HG03060 (cell line): ENCODE measurements at regions not wholly inside any gene's neighbourhood (a gene's known extent, or its start where the extent isn't known, plus 50 kb on each side); places are given as distances from the start of the nearest gene placed in this dataset.

Source experiments
- ATAC-seq: cut with Tn5 transposase; IDR thresholded peaks from one replicate; pipeline ENCODE4 v1.9.1; 2021; ENCODE audit warnings: low read depth, moderate number of reproducible peaks; ENCODE audit not compliant: unreplicated experiment

- no peak for ATAC-seq
These were observed 138.0 kb downstream of the ZFP36L2 start for GRCh38 chr2:43088143-43089073.

DNA sequence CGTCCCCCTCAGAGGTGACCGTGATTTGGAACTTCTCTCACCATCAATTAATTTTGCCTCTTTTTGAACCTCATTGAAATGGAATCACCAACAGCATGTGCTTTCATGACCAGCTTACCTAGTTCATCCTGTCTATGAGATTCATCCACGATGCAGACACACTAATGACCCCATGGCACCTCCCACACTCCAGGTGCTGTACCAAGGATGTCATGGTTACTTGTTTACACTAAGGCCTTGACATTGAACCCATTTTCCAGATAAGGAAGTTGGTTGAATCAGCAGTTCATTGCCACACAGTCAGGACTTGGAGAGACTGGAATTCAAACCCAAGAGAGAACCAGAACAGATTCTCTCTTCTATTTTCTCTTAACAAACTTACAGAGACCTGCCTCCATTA, 139.0 kb downstream of the ZFP36L2 start:
- ATAC-seq: no peak

DNA sequence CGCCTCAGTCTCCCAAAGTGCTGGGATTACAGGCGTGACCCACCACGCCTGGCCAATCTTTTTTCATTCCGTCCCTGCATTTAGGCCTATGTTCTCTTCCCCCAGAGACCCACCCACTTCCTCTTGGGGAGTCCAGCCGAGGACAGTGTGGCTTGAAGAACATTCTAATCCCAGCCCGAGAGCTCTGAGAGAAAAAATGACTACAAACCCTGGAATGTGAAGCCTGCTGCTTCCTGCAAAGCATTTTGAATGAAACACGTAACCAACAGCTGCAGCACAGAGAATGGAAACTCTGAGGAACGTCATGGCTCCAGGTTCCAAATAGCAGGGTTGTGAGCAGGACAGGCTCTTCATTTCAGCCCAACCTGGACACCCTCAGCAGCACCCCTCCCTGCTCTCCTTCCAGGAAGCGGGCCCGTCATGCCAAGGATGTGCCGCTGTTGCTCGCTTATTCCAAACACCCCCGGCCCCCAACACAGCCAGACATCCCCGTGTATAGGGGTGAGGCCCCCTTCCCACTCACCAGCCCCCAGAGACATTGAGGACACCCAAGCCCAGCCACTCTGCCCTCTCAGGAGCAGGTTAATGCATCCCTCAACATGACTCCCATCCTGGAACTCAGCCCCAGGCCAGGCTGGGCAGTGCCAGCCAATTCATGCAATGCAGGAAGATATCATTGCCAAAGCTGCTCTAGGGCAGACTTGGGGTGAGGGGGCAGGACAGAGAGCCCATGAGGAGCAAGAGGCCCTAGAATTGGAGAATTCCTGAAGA, 139.8 kb downstream of the ZFP36L2 start:
- ATAC-seq: no peak

- no peak for ATAC-seq
These were observed 140.5 kb downstream of the ZFP36L2 start for GRCh38 chr2:43085929-43086328.

GRCh38 chr2:43085505-43085904, 140.9 kb downstream of the ZFP36L2 start:
- no peak for ATAC-seq

- ATAC-seq: no peak
These were observed 141.7 kb downstream of the ZFP36L2 start for GRCh38 chr2:43084699-43085091.

DNA sequence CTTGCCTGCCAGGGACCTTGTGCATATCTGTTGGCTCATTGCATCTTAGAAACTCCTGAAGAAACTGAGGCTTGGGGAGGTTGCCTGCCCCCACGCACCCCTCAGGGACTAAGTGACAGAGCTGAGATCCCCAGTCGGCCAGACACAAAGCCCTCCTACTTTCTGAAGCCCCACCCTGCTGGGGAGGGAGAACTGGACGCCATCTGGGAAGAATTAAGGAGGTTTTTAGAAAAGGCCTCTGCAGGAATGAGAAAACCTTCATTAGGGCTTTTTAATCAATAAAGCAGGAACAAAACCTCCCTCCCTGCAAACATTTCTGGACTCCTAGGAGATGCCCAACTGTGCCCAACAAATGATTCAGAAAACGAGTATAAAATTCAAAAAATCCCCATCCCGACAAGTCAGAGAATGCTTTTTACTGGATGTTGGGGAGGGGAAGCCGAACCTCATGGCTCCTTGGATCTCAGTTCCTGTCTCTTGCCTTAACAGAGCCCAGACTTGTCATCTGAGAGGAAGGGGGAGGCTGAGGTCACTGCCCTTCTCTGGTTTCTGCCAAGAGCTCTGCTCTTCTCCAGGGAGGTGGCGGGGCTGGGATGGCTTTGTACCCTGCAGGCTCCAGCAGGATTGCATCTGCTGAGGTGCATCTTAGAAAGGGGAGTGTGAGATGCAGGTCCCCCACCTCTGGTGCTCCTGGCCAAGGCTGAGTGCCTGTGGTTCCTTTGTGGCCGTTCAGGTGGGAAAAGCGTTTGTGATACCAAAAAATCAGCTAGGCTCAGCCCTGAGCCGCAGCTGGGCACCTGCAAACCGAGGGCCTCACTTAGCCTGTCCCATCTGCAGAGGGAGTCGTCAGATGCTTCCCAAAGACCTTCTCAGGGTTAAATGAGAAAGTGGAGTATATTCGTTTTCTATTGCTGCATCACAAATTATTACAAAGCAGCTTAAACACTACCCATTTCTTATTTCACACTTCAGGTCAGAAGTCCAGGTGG, 142.4 kb downstream of the ZFP36L2 start:
- ATAC-seq: no peak

DNA sequence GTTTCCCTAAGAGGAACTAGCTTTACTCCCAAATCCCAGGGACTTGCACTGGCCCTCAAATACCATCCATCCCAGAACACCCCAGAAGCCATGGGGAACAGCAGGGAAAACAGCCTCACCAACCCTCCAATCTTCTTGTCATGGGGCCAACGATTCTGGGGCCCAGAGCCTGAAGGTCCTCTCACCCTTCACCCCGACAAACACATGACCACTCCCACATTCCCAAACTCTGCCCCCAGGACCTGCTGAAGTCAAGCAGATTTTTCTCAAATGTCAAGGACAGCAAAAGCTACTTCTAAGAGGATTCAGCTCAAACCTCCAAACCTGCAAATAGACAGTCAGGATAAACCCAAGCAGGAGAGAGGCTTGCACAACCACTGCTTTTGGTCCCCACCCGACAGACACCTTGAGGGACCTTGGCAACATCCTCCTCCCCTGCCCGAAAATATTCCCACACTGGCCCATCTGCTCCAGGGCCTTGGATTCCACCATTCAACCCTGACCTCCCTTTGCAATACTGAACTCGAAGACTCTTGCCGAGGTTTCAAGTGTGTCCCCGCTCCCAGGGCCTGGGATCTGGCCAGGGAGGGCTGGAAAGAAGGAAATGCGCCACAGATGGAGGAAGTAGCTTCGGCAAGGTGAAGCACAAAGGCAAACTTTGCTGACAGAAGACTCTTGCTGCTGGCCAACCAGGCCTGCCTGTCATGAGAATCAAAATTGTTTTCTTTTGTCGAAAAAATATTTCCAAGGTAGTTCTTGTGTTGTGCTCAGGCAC, 143.3 kb downstream of the ZFP36L2 start:
- no peak for ATAC-seq

GRCh38 chr2:43082111-43082894, 144.1 kb downstream of the ZFP36L2 start:
- ATAC-seq: no peak

GRCh38 chr2:43081131-43081765, 145.2 kb downstream of the ZFP36L2 start:
- no peak for ATAC-seq

DNA sequence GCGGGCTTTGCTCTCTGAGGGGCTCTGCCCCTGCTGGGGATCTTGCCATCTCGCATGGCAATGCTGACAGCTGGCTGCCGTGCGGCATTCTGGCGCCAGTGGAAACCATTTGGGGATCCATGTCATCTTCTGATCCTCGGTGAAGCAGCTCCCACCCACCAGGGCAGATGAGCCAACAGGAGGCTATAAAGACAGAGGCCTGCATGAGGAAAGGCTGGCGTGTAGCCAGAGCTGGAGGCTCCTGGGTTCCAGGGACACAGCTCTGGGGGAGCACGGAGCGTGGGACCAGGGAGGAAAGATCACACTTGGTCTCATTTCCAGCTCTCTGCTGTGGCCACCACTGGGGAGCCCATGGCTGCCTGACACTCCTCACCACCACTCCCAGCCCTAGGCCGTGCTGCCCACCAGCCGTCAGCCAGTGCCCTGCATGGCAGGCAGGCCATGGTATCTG, 145.8 kb downstream of the ZFP36L2 start:
- no peak for ATAC-seq

DNA sequence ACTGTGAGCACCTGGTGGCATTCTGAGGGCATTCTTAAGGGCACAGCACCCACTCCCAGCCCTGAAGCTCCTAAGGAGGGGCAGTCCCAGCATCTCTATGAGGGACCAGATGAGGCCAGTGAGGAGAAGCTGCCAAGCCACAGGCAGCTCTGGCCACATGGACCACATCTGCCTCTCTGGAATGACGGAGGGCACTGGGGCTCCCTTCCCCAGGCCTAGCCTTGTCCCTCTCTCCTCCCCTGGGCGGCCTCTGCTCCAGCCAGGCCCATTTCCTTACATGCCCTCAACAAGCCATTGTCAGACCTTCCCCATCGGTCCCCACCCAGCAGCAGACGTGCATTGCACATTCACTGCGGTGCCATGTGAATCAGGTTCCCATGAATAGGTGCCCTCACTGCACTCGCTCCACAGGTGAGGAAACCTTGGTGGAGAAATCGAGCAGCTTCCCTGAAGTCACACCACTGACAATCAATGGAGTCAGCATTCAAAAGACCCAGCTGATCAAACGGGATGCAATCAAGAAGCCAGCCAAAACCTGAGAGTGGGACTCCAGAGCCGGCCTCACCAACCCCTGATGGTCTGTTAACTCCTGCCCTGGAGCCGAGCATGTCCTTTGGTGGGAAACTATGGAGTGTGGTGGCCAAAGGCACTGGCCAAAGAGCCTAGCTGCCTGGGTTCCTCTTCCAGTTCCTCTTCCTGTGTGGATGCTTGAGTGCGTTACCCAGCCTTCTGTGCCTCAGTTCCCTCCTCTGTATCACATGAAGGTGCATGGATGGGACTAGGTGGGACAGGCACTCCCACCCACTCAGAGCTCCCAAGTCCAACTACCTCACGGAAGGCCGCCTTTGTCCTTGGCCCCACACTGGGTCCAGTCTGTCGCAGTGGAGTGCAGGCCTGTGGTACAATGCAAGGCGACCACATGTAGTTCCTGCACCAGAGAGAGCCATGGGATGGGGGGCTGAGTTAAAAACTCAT, 147.3 kb downstream of the ZFP36L2 start:
- ATAC-seq: no peak

GRCh38 chr2:43078301-43078700, 148.1 kb downstream of the ZFP36L2 start:
- no peak for ATAC-seq

- ATAC-seq: no peak
These were observed 148.5 kb downstream of the ZFP36L2 start for GRCh38 chr2:43077876-43078275.

- no peak for ATAC-seq
These were observed 149.7 kb downstream of the ZFP36L2 start for GRCh38 chr2:43076676-43077075.

DNA sequence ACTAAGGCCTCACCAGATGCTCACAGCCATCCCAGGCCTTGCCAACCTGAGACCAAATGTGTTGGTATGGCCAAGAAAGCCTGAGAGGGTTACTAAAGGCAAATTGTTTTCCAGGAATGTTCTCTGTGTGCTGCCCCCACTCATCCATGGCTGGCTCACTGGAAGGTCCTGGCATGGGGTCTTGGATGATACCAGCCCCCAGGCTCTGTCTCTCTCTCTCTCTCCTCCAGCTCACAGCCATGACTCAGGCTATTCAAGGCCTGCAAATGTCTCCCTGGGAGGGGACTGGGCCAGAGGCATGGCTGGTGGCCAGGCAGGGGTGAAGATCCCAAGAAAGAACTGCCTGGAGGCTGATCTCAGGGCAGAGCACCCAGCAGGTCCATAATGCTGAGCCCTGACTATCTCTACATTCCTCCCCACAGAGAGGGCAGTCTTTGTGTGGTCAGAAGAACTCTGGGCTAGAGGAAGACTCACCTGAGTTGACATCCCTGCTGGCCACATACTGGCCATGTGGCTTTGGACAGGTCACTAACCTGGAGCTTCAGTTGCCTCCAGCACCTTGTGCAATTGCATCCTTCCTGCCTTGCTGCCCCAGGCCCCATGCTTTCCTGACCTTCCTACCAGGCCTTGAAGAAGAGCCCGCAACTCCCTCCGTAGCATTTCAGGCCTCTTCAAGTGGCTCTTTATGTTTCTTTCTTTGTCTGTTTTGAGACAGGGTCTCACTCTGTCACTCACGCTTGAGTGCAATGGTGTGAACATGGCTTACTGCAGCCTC, 150.4 kb downstream of the ZFP36L2 start:
- no peak for ATAC-seq
